ENCODE measurements at regions not wholly inside any gene's neighbourhood (a gene's known extent, or its start where the extent isn't known, plus 50 kb on each side); places are given as distances from the start of the nearest gene placed in this dataset.

GRCh38 chr2:239806276-239806675, 218.9 kb downstream of the NDUFA10 start:
- Histone ChIP-seq H3K4me1 (no peaks in the 10 kb centered on the region), H3K36me3 (replicated peaks in 1 of 2; ENCODE audit: insufficient read depth in 1 of 2, low read depth in 2 of 2) (no peaks in the 10 kb centered on the region), H3K27me3 (no peaks in the 10 kb centered on the region), H3K27ac (no peak overlapping the region), H3K4me3 (no peak overlapping the region), H3K9me3 (no peaks in the 10 kb centered on the region)
- DNase-seq (no peak), ATAC-seq (no peak)
- WGBS, 2 donors: 54 to 72% methylated on average over 7 of the region's 7 CpGs
- intact Hi-C loops (cut with DNase I): no loop called here
- TF ChIP-seq CTCF (IDR thresholded peaks at IDR 0.05): no peak
- TF ChIP-seq POLR2A (IDR thresholded peaks at IDR 0.05): no peak

- no peak for TF ChIP-seq POLR2A (IDR thresholded peaks at IDR 0.05)
- no peak for TF ChIP-seq CTCF (IDR thresholded peaks at IDR 0.05)
- H3K4me3 ChIP-seq: no peak overlapping the region
- WGBS, 2 donors: 60 to 64% methylated on average over 14 of the region's 14 CpGs
- H3K4me1 ChIP-seq: no peaks in the 10 kb centered on the region
- H3K9me3 ChIP-seq: no peaks in the 10 kb centered on the region
- no peak overlapping the region for H3K27ac ChIP-seq
- no peak for ATAC-seq
- no peaks in the 10 kb centered on the region for H3K36me3 ChIP-seq (replicated peaks in 1 of 2; ENCODE audit: insufficient read depth in 1 of 2, low read depth in 2 of 2)
- intact Hi-C loops (cut with DNase I): no loop called here
- DNase-seq: no peak
- H3K27me3 ChIP-seq: no peaks in the 10 kb centered on the region
Observed at GRCh38 chr2:239805414-239805813, 219.7 kb downstream of the NDUFA10 start.

GRCh38 chr2:239805043-239805329, 220.2 kb downstream of the NDUFA10 start:
- peak in 2 of 4 donors; percentile 5 to 6 for DNase-seq
- TF ChIP-seq CTCF (IDR thresholded peaks at IDR 0.05) (no peak), POLR2A (IDR thresholded peaks at IDR 0.05) (no peak)
- no peaks in the 10 kb centered on the region for H3K4me1 ChIP-seq
- peaks cover 0 to 3% of the 10 kb centered on the region in 2 donors for H3K27me3 ChIP-seq
- no peak overlapping the region for H3K4me3 ChIP-seq
- 82 to 90% methylated on average over 11 to 12 of the region's 12 CpGs for WGBS, 2 donors
- no peaks in the 10 kb centered on the region for H3K9me3 ChIP-seq
- ATAC-seq: no peak
- no peak overlapping the region for H3K27ac ChIP-seq
- intact Hi-C loops (cut with DNase I): no loop called here
- no peaks in the 10 kb centered on the region for H3K36me3 ChIP-seq (replicated peaks in 1 of 2; ENCODE audit: insufficient read depth in 1 of 2, low read depth in 2 of 2)

GRCh38 chr2:239804161-239805042, 220.7 kb downstream of the NDUFA10 start:
- Histone ChIP-seq H3K27ac (no peak overlapping the region), H3K9me3 (no peaks in the 10 kb centered on the region), H3K4me3 (no peak overlapping the region), H3K4me1 (no peaks in the 10 kb centered on the region), H3K27me3 (peaks cover 0 to 7% of the 10 kb centered on the region in 2 donors), H3K36me3 (replicated peaks in 1 of 2; ENCODE audit: insufficient read depth in 1 of 2, low read depth in 2 of 2) (no peaks in the 10 kb centered on the region)
- ATAC-seq (no peak), DNase-seq (peak in 1 of 4 donors; percentile 9)
- WGBS, 2 donors: 62 to 89% methylated on average over 3 to 16 of the region's 18 CpGs
- intact Hi-C loops (cut with DNase I): no loop called here
- TF ChIP-seq CTCF (IDR thresholded peaks at IDR 0.05) (no peak), POLR2A (IDR thresholded peaks at IDR 0.05) (no peak)

GRCh38 chr2:239803766-239804115, 221.4 kb downstream of the NDUFA10 start:
- Histone ChIP-seq H3K4me1 (no peaks in the 10 kb centered on the region), H3K27ac (no peak overlapping the region), H3K9me3 (no peaks in the 10 kb centered on the region), H3K27me3 (peaks cover 0 to 7% of the 10 kb centered on the region in 2 donors), H3K36me3 (replicated peaks in 1 of 2; ENCODE audit: insufficient read depth in 1 of 2, low read depth in 2 of 2) (no peaks in the 10 kb centered on the region), H3K4me3 (no peak overlapping the region)
- WGBS, 2 donors: 63 to 68% methylated on average over 13 of the region's 13 CpGs
- intact Hi-C loops (cut with DNase I): no loop called here
- DNase-seq: peak in 1 of 4 donors; percentile 5
- ATAC-seq: no peak
- TF ChIP-seq POLR2A (IDR thresholded peaks at IDR 0.05) (no peak), CTCF (IDR thresholded peaks at IDR 0.05) (no peak)
